HEK293 (cell line): ENCODE measurements at regions not wholly inside any gene's neighbourhood (a gene's known extent, or its start where the extent isn't known, plus 50 kb on each side); places are given as distances from the start of the nearest gene placed in this dataset.

Experiments
- HOXD13 ChIP-seq: sonication (generic); formaldehyde crosslinking; IDR thresholded peaks from 2 replicates; pipeline ENCODE4 v1.8.0; 2022; ENCODE audit warnings: missing genetic modification reagents, borderline replicate concordance
- IKZF3 ChIP-seq: fragments of 450-650 bp; IDR thresholded peaks from 2 replicates; pipeline ENCODE4 v1.5.0; 2018; ENCODE audit warnings: missing biosample characterization, mild to moderate bottlenecking, missing genetic modification characterization, moderate library complexity
- KLF1 ChIP-seq: fragments of 450-650 bp; formaldehyde crosslinking; IDR thresholded peaks from 2 replicates; pipeline ENCODE4 v1.5.1; 2016; ENCODE audit warnings: missing biosample characterization, missing genetic modification characterization
- MZF1 ChIP-seq: fragments of 450-650 bp; formaldehyde crosslinking; IDR thresholded peaks from 2 replicates; pipeline ENCODE4 v1.5.1; 2017; ENCODE audit warnings: missing biosample characterization, missing genetic modification characterization, borderline replicate concordance
- OSR2 ChIP-seq: fragments of 450-650 bp; formaldehyde crosslinking; IDR thresholded peaks from 2 replicates; pipeline ENCODE4 v1.5.1; 2016; ENCODE audit warnings: missing biosample characterization, missing genetic modification characterization
- PRDM1 ChIP-seq: fragments of 450-650 bp; formaldehyde crosslinking; IDR thresholded peaks from 2 replicates; pipeline ENCODE4; 2016; ENCODE audit warnings: missing biosample characterization, missing genetic modification characterization
- RBAK ChIP-seq: fragments of 450-650 bp; formaldehyde crosslinking; IDR thresholded peaks from 2 replicates; pipeline ENCODE4 v1.5.1; 2016; ENCODE audit warnings: missing biosample characterization, missing genetic modification characterization
- SP7 ChIP-seq: fragments of 450-650 bp; formaldehyde crosslinking; IDR thresholded peaks from 2 replicates; pipeline ENCODE4 v1.5.1; 2016; ENCODE audit warnings: missing biosample characterization, missing genetic modification characterization
- YY2 ChIP-seq: fragments of 450-650 bp; formaldehyde crosslinking; IDR thresholded peaks from 2 replicates; pipeline ENCODE4 v1.5.1; 2016; ENCODE audit warnings: missing biosample characterization, missing genetic modification characterization
- ZBTB1 ChIP-seq: fragments of 450-650 bp; formaldehyde crosslinking; IDR thresholded peaks from 2 replicates; pipeline ENCODE4 v1.5.1; 2016; ENCODE audit warnings: missing biosample characterization, missing genetic modification characterization
- ZBTB17 ChIP-seq: fragments of 450-650 bp; formaldehyde crosslinking; IDR thresholded peaks from 2 replicates; pipeline ENCODE4 v1.5.1; 2016; ENCODE audit warnings: missing biosample characterization, missing genetic modification characterization
- ZBTB8A ChIP-seq: fragments of 450-650 bp; formaldehyde crosslinking; IDR thresholded peaks from 2 replicates; pipeline ENCODE4 v1.5.1; 2016; ENCODE audit warnings: missing biosample characterization, missing genetic modification characterization
- ZNF157 ChIP-seq: fragments of 450-650 bp; formaldehyde crosslinking; IDR thresholded peaks from 2 replicates; pipeline ENCODE4 v1.5.1; 2016; ENCODE audit warnings: missing biosample characterization, missing genetic modification characterization
- ZNF19 ChIP-seq: fragments of 450-650 bp; formaldehyde crosslinking; IDR thresholded peaks from 2 replicates; pipeline ENCODE4; 2016; ENCODE audit warnings: missing biosample characterization, missing genetic modification characterization, low read depth
- ZNF2 ChIP-seq: fragments of 450-650 bp; formaldehyde crosslinking; IDR thresholded peaks from 2 replicates; pipeline ENCODE4 v1.5.1; 2016; ENCODE audit warnings: missing biosample characterization, missing genetic modification characterization
- ZNF202 ChIP-seq: fragments of 450-650 bp; formaldehyde crosslinking; IDR thresholded peaks from 2 replicates; pipeline ENCODE4 v1.5.1; 2016; ENCODE audit warnings: missing biosample characterization, missing genetic modification characterization, borderline replicate concordance
- ZNF211 ChIP-seq: fragments of 450-650 bp; formaldehyde crosslinking; IDR thresholded peaks from 2 replicates; pipeline ENCODE4 v1.5.1; 2016; ENCODE audit warnings: low read depth, missing biosample characterization, missing genetic modification characterization
- ZNF221 ChIP-seq: fragments of 450-650 bp; formaldehyde crosslinking; IDR thresholded peaks from 2 replicates; pipeline ENCODE4 v1.5.1; 2017; ENCODE audit warnings: missing biosample characterization, missing genetic modification characterization, borderline replicate concordance
- ZNF366 ChIP-seq: fragments of 450-650 bp; formaldehyde crosslinking; conservative IDR thresholded peaks from 2 replicates; pipeline ENCODE4 v1.5.1; 2016; ENCODE audit warnings: missing biosample characterization, missing genetic modification characterization
- ZNF404 ChIP-seq: fragments of 450-650 bp; formaldehyde crosslinking; IDR thresholded peaks from 2 replicates; pipeline ENCODE4 v1.5.1; 2017; ENCODE audit warnings: missing biosample characterization, missing genetic modification characterization
- ZNF426 ChIP-seq: fragments of 450-650 bp; formaldehyde crosslinking; IDR thresholded peaks from 2 replicates; pipeline ENCODE4 v1.5.1; 2017; ENCODE audit warnings: missing biosample characterization, missing genetic modification characterization, mild to moderate bottlenecking, inconsistent platforms, moderate library complexity
- ZNF514 ChIP-seq: fragments of 450-650 bp; formaldehyde crosslinking; IDR thresholded peaks from 2 replicates; pipeline ENCODE4 v1.5.1; 2016; ENCODE audit warnings: missing biosample characterization, missing genetic modification characterization
- ZNF521 ChIP-seq: fragments of 450-650 bp; formaldehyde crosslinking; IDR thresholded peaks from 2 replicates; pipeline ENCODE4 v1.5.1; 2017; ENCODE audit warnings: missing biosample characterization, mild to moderate bottlenecking, missing genetic modification characterization
- ZNF548 ChIP-seq: fragments of 450-650 bp; formaldehyde crosslinking; IDR thresholded peaks from 2 replicates; pipeline ENCODE4 v1.5.1; 2016; ENCODE audit warnings: missing biosample characterization, missing genetic modification characterization
- ZNF561 ChIP-seq: fragments of 450-650 bp; IDR thresholded peaks from 2 replicates; pipeline ENCODE4 v1.5.1; 2018; ENCODE audit warnings: missing biosample characterization, missing genetic modification characterization, borderline replicate concordance
- ZNF664 ChIP-seq: fragments of 450-650 bp; formaldehyde crosslinking; IDR thresholded peaks from 2 replicates; pipeline ENCODE4 v1.5.1; 2016; ENCODE audit warnings: missing biosample characterization, missing genetic modification characterization
- ZNF677 ChIP-seq: fragments of 450-650 bp; IDR thresholded peaks from 2 replicates; pipeline ENCODE4 v1.5.0; 2018; ENCODE audit warnings: missing biosample characterization, mild to moderate bottlenecking, missing genetic modification characterization, moderate library complexity
- ZNF777 ChIP-seq: fragments of 450-650 bp; formaldehyde crosslinking; IDR thresholded peaks from 2 replicates; pipeline ENCODE4 v1.5.1; 2017; ENCODE audit warnings: missing biosample characterization, missing genetic modification characterization, borderline replicate concordance
- TF ChIP-seq, protein P1 (sequence below): sonication (generic); formaldehyde crosslinking; IDR thresholded peaks from 2 replicates; pipeline ENCODE4 v1.8.1; 2022; ENCODE audit warnings: mild to moderate bottlenecking, moderate library complexity, missing genetic modification reagents
- TF ChIP-seq, protein P2 (sequence below): fragments of 450-650 bp; formaldehyde crosslinking; IDR thresholded peaks from 2 replicates; pipeline ENCODE4 v1.5.1; 2016; ENCODE audit warnings: missing biosample characterization, missing genetic modification characterization
- TF ChIP-seq, protein P3 (sequence below): fragments of 450-650 bp; formaldehyde crosslinking; IDR thresholded peaks from 2 replicates; pipeline ENCODE4 v1.5.1; 2017; ENCODE audit warnings: missing biosample characterization, missing genetic modification characterization
- TF ChIP-seq, protein P4 (sequence below): fragments of 450-650 bp; formaldehyde crosslinking; IDR thresholded peaks from 2 replicates; pipeline ENCODE4 v1.5.1; 2016; ENCODE audit warnings: missing biosample characterization, missing genetic modification characterization, borderline replicate concordance
- TF ChIP-seq, protein P5 (sequence below): fragments of 450-650 bp; formaldehyde crosslinking; IDR thresholded peaks from 2 replicates; pipeline ENCODE4 v1.5.0; 2017; ENCODE audit warnings: missing biosample characterization, missing genetic modification characterization, borderline replicate concordance
- TF ChIP-seq, protein P6 (sequence below): fragments of 450-650 bp; formaldehyde crosslinking; IDR thresholded peaks from 2 replicates; pipeline ENCODE4; 2016; ENCODE audit warnings: missing biosample characterization, missing genetic modification characterization

DNA sequence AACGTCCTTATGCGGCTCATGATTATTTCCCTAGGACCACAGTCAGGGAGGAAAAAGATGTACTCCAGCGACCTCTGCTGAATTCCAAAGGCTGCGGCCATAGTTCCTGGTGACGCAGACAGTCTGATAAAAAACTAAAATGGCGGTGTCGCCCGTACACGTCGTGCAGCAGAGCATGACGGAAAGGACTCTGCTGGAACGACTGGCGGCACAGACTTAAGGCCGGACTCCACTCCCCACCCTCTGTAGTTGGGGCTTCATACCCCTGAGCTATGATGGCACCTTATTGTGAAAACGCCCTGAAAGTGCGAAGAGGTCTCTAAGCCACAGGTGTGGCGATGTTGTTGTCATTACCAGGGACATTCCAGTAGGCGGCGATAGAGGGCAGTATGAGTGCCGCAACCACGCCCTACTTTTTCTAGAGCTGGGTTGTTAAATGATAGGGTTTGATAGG, 90.0 kb upstream of the EDA2R start (continued):
- TF ChIP-seq, protein P1, sequence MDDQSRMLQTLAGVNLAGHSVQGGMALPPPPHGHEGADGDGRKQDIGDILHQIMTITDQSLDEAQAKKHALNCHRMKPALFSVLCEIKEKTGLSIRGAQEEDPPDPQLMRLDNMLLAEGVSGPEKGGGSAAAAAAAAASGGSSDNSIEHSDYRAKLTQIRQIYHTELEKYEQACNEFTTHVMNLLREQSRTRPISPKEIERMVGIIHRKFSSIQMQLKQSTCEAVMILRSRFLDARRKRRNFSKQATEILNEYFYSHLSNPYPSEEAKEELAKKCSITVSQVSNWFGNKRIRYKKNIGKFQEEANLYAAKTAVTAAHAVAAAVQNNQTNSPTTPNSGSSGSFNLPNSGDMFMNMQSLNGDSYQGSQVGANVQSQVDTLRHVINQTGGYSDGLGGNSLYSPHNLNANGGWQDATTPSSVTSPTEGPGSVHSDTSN (CRISPR knock-in tag), result no peak
- TF ChIP-seq ZNF202 (no peak), ZNF366 (no peak), OSR2 (no peak), RBAK (tag by site-specific recombination) (no peak), ZNF221 (no peak), ZBTB1 (no peak), ZBTB8A (tag by site-specific recombination) (no peak), ZNF777 (no peak), ZNF19 (tag by site-specific recombination) (no peak), IKZF3 (tag by site-specific recombination) (no peak), ZNF514 (tag by site-specific recombination) (no peak), MZF1 (tag by site-specific recombination) (no peak), YY2 (tag by site-specific recombination) (no peak; the same call in 1 of the 2 replicates), ZNF157 (tag by site-specific recombination) (no peak), ZNF211 (tag by site-specific recombination) (no peak), SP7 (no peak; the same call in 1 of the 2 replicates), ZNF664 (tag by site-specific recombination) (no peak), ZBTB17 (no peak), PRDM1 (tag by site-specific recombination) (no peak), ZNF426 (tag by site-specific recombination) (no peak), ZNF677 (tag by site-specific recombination) (no peak), ZNF548 (tag by site-specific recombination) (no peak), ZNF2 (tag by site-specific recombination) (0 out of 2 replicates have a peak, but pooled peaks have one; percentile 62), KLF1 (peak; percentile 28; the same call in 1 of the 2 replicates), HOXD13 (CRISPR knock-in tag) (no peak), ZNF561 (tag by site-specific recombination) (no peak), ZNF521 (no peak), ZNF404 (tag by site-specific recombination) (no peak)
- TF ChIP-seq, protein P2, sequence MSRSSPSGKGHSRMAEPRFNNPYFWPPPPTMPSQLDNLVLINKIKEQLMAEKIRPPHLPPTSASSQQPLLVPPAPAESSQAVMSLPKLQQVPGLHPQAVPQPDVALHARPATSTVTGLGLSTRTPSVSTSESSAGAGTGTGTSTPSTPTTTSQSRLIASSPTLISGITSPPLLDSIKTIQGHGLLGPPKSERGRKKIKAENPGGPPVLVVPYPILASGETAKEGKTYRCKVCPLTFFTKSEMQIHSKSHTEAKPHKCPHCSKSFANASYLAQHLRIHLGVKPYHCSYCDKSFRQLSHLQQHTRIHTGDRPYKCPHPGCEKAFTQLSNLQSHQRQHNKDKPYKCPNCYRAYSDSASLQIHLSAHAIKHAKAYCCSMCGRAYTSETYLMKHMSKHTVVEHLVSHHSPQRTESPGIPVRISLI (tag by site-specific recombination), result peak; percentile 47; the same call in 1 of the 2 replicates
- TF ChIP-seq, protein P3, sequence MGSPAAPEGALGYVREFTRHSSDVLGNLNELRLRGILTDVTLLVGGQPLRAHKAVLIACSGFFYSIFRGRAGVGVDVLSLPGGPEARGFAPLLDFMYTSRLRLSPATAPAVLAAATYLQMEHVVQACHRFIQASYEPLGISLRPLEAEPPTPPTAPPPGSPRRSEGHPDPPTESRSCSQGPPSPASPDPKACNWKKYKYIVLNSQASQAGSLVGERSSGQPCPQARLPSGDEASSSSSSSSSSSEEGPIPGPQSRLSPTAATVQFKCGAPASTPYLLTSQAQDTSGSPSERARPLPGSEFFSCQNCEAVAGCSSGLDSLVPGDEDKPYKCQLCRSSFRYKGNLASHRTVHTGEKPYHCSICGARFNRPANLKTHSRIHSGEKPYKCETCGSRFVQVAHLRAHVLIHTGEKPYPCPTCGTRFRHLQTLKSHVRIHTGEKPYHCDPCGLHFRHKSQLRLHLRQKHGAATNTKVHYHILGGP (tag by site-specific recombination), result no peak
- TF ChIP-seq, protein P4, sequence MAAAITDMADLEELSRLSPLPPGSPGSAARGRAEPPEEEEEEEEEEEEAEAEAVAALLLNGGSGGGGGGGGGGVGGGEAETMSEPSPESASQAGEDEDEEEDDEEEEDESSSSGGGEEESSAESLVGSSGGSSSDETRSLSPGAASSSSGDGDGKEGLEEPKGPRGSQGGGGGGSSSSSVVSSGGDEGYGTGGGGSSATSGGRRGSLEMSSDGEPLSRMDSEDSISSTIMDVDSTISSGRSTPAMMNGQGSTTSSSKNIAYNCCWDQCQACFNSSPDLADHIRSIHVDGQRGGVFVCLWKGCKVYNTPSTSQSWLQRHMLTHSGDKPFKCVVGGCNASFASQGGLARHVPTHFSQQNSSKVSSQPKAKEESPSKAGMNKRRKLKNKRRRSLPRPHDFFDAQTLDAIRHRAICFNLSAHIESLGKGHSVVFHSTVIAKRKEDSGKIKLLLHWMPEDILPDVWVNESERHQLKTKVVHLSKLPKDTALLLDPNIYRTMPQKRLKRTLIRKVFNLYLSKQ (tag by site-specific recombination), result no peak
- TF ChIP-seq, protein P5, sequence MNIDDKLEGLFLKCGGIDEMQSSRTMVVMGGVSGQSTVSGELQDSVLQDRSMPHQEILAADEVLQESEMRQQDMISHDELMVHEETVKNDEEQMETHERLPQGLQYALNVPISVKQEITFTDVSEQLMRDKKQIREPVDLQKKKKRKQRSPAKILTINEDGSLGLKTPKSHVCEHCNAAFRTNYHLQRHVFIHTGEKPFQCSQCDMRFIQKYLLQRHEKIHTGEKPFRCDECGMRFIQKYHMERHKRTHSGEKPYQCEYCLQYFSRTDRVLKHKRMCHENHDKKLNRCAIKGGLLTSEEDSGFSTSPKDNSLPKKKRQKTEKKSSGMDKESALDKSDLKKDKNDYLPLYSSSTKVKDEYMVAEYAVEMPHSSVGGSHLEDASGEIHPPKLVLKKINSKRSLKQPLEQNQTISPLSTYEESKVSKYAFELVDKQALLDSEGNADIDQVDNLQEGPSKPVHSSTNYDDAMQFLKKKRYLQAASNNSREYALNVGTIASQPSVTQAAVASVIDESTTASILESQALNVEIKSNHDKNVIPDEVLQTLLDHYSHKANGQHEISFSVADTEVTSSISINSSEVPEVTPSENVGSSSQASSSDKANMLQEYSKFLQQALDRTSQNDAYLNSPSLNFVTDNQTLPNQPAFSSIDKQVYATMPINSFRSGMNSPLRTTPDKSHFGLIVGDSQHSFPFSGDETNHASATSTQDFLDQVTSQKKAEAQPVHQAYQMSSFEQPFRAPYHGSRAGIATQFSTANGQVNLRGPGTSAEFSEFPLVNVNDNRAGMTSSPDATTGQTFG, result no peak
- TF ChIP-seq, protein P6, sequence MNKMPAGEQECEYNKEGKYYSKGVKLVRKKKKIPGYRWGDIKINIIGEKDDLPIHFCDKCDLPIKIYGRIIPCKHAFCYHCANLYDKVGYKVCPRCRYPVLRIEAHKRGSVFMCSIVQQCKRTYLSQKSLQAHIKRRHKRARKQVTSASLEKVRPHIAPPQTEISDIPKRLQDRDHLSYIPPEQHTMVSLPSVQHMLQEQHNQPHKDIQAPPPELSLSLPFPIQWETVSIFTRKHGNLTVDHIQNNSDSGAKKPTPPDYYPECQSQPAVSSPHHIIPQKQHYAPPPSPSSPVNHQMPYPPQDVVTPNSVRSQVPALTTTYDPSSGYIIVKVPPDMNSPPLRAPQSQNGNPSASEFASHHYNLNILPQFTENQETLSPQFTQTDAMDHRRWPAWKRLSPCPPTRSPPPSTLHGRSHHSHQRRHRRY (tag by site-specific recombination), result no peak
